ENCODE measurements at regions not wholly inside any gene's neighbourhood (a gene's known extent, or its start where the extent isn't known, plus 50 kb on each side); places are given as distances from the start of the nearest gene placed in this dataset.

GRCh38 chr12:105935106-105935505 lies 203.6 kb downstream of the NUAK1 start:
- Histone ChIP-seq H3K27me3 (ENCODE audit: control insufficient read depth, insufficient read depth, low read length) (no peaks in the 10 kb centered on the region), H3K9me3 (ENCODE audit: control insufficient read depth in 2 of 3, insufficient read depth in 1 of 3, low read length in 3 of 3) (no peaks in the 10 kb centered on the region), H3K9ac (ENCODE audit: low read length in 3 of 3) (no peak overlapping the region), H3K4me1 (ENCODE audit: control insufficient read depth in 2 of 3, insufficient read depth in 2 of 3, low read depth in 1 of 3, low read length in 3 of 3) (no peaks in the 10 kb centered on the region), H3K27ac (ENCODE audit: low read depth in 2 of 2, low read length in 2 of 2) (no peak overlapping the region), H3K4me3 (ENCODE audit: low read length in 3 of 3) (no peak overlapping the region), H3K36me3 (ENCODE audit: control insufficient read depth in 2 of 3, insufficient read depth in 3 of 3, low read length in 3 of 3) (no peaks in the 10 kb centered on the region)
- FAIRE-seq (no peak), DNase-seq (no peak)
- intact Hi-C loops (cut with DNase I): no loop called here
- no peak for TF ChIP-seq CTCF (IDR thresholded peaks at IDR 0.05; ENCODE audit: borderline replicate concordance, extremely low read depth, insufficient read depth)

GRCh38 chr12:105935981-105936380 lies 202.8 kb downstream of the NUAK1 start:
- intact Hi-C loops (cut with DNase I): no loop called here
- DNase-seq: no peak
- Histone ChIP-seq H3K36me3 (ENCODE audit: control insufficient read depth in 2 of 3, insufficient read depth in 3 of 3, low read length in 3 of 3) (no peaks in the 10 kb centered on the region), H3K27me3 (ENCODE audit: control insufficient read depth, insufficient read depth, low read length) (no peaks in the 10 kb centered on the region), H3K27ac (ENCODE audit: low read depth in 2 of 2, low read length in 2 of 2) (no peak overlapping the region), H3K4me3 (ENCODE audit: low read length in 3 of 3) (no peak overlapping the region), H3K9ac (ENCODE audit: low read length in 3 of 3) (no peak overlapping the region), H3K9me3 (ENCODE audit: control insufficient read depth in 2 of 3, insufficient read depth in 1 of 3, low read length in 3 of 3) (no peaks in the 10 kb centered on the region), H3K4me1 (ENCODE audit: control insufficient read depth in 2 of 3, insufficient read depth in 2 of 3, low read depth in 1 of 3, low read length in 3 of 3) (no peaks in the 10 kb centered on the region)
- TF ChIP-seq CTCF (IDR thresholded peaks at IDR 0.05; ENCODE audit: borderline replicate concordance, extremely low read depth, insufficient read depth): no peak
- no peak for FAIRE-seq

DNA sequence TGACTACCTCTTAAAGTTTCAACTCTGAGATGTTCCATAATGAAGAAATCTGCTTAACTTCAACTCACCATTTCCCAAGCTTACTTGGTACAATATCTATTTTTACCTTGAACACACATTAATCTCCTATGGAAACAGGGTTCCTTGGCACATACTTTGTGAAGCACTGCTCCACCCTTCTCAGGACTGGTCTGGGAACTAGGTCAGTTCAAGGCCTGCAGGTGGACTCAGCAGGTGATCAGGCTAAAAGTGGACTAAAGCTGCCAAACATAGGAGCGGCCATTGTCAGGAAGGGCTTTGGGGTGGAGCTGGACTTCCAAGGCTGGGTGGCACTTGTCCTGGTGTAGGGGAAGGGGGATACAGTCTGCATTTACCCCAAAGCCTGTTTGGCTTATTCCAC lies 202.3 kb downstream of the NUAK1 start:
- DNase-seq (no peak), FAIRE-seq (no peak)
- H3K4me3 ChIP-seq (ENCODE audit: low read length in 3 of 3): no peak overlapping the region
- no peaks in the 10 kb centered on the region for H3K27me3 ChIP-seq (ENCODE audit: control insufficient read depth, insufficient read depth, low read length)
- intact Hi-C loops (cut with DNase I): no loop called here
- H3K9ac ChIP-seq (ENCODE audit: low read length in 3 of 3): no peak overlapping the region
- H3K9me3 ChIP-seq (ENCODE audit: control insufficient read depth in 2 of 3, insufficient read depth in 1 of 3, low read length in 3 of 3): no peaks in the 10 kb centered on the region
- no peak for TF ChIP-seq CTCF (IDR thresholded peaks at IDR 0.05; ENCODE audit: borderline replicate concordance, extremely low read depth, insufficient read depth)
- no peaks in the 10 kb centered on the region for H3K36me3 ChIP-seq (ENCODE audit: control insufficient read depth in 2 of 3, insufficient read depth in 3 of 3, low read length in 3 of 3)
- no peaks in the 10 kb centered on the region for H3K4me1 ChIP-seq (ENCODE audit: control insufficient read depth in 2 of 3, insufficient read depth in 2 of 3, low read depth in 1 of 3, low read length in 3 of 3)
- no peak overlapping the region for H3K27ac ChIP-seq (ENCODE audit: low read depth in 2 of 2, low read length in 2 of 2)

DNA sequence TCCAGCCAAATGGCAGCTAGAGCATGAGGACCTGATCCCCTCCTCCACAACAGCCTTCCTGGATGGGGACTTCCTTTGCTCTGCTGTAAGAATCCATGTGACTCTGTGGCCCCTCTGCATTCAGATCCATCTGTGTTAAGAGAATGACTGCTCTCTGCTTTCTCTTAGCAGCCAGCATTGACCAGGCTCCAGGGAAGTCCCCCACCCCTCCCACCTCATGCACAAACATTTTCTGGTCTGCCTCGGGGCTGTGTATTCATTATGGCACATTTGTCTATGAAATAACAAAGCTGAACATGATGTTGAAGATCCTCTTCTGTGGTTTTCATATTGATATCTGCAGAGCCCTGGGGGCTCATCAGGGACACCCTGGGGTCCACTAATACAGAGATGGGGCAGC lies 201.7 kb downstream of the NUAK1 start:
- no peak overlapping the region for H3K4me3 ChIP-seq (ENCODE audit: low read length in 3 of 3)
- DNase-seq (no peak), FAIRE-seq (no peak)
- intact Hi-C loops (cut with DNase I): no loop called here
- no peak overlapping the region for H3K27ac ChIP-seq (ENCODE audit: low read depth in 2 of 2, low read length in 2 of 2)
- TF ChIP-seq CTCF (IDR thresholded peaks at IDR 0.05; ENCODE audit: borderline replicate concordance, extremely low read depth, insufficient read depth): no peak
- H3K9me3 ChIP-seq (ENCODE audit: control insufficient read depth in 2 of 3, insufficient read depth in 1 of 3, low read length in 3 of 3): no peaks in the 10 kb centered on the region
- H3K9ac ChIP-seq (ENCODE audit: low read length in 3 of 3): no peak overlapping the region
- no peaks in the 10 kb centered on the region for H3K27me3 ChIP-seq (ENCODE audit: control insufficient read depth, insufficient read depth, low read length)
- H3K36me3 ChIP-seq (ENCODE audit: control insufficient read depth in 2 of 3, insufficient read depth in 3 of 3, low read length in 3 of 3): no peaks in the 10 kb centered on the region
- H3K4me1 ChIP-seq (ENCODE audit: control insufficient read depth in 2 of 3, insufficient read depth in 2 of 3, low read depth in 1 of 3, low read length in 3 of 3): no peaks in the 10 kb centered on the region

All from kidney (tissue), 13 donors.